Aorta (tissue), 5 donors: ENCODE measurements at regions not wholly inside any gene's neighbourhood (a gene's known extent, or its start where the extent isn't known, plus 50 kb on each side); places are given as distances from the start of the nearest gene placed in this dataset.
"Not testable (repeated sequence)": the region's sequence is repeated elsewhere in the genome, so short reads cannot be mapped to it uniquely, and the experiment has no call there.

Experiments
- ATAC-seq: fragments of 200-7000 bp; cut with Tn5 transposase; one replicate; pipeline ENCODE4 v1.9.1; 2022; ENCODE audit warnings: moderate library complexity; ENCODE audit not compliant: low FRiP score
- DNase-seq, 2 donors: peaks; one replicate each; pipeline ENCODE4 v3.0.0-alpha.2; 2020
- H3K27ac ChIP-seq, 2 donors: one replicate each; pipeline ENCODE4 v1.5.1; 2013; ENCODE audit warnings: low read length in 2 of 2, mild to moderate bottlenecking in 2 of 2, moderate library complexity in 2 of 2, control low read depth in 1 of 2, inconsistent platforms in 1 of 2, low read depth in 1 of 2
- H3K27me3 ChIP-seq, 2 donors: one replicate each; pipeline ENCODE4 v1.6.1; 2013; ENCODE audit warnings: control low read depth in 1 of 2, low read length in 1 of 2, mild to moderate bottlenecking in 1 of 2, moderate library complexity in 1 of 2; ENCODE audit not compliant: insufficient read depth in 2 of 2, control insufficient read depth in 1 of 2
- H3K36me3 ChIP-seq, 2 donors: one replicate each; pipeline ENCODE4 v1.6.1; 2013; ENCODE audit warnings: control low read depth in 1 of 2, low read length in 1 of 2, mild to moderate bottlenecking in 1 of 2; ENCODE audit not compliant: insufficient read depth in 2 of 2, control insufficient read depth in 1 of 2
- H3K4me1 ChIP-seq, 2 donors: one replicate each; pipeline ENCODE4 v1.6.1; 2013; ENCODE audit warnings: low read length in 2 of 2, control low read depth in 1 of 2, mild to moderate bottlenecking in 1 of 2, moderate library complexity in 1 of 2; ENCODE audit not compliant: insufficient read depth in 2 of 2, control insufficient read depth in 1 of 2
- H3K4me3 ChIP-seq, 2 donors: one replicate each; pipeline ENCODE4 v1.5.1; 2013; ENCODE audit warnings: low read length in 2 of 2, control low read depth in 1 of 2, mild to moderate bottlenecking in 1 of 2
- H3K9me3 ChIP-seq: one replicate; pipeline ENCODE4 v1.6.1; 2013; ENCODE audit warnings: mild to moderate bottlenecking, low read length; ENCODE audit not compliant: control insufficient read depth
- WGBS, 2 donors: extraction: QIAGEN DNeasy Blood & Tissue Kit; methylation state at CpG; one replicate each; pipeline ENCODE4 v1.1.7; 2013; 5-methylcytosine and 5-hydroxymethylcytosine counted together
- intact Hi-C, 2 donors: fragments of 100-400 bp; cut with DNase I; formaldehyde crosslinking; loops; one replicate each; pipeline versions ENCODE4 v1.14.2 to v1.15.0; 2022
- donor health status: healthy with polysubstance abuse.
- donor health status: Bipolar disorder and iron deficiency.
- donor health status: DM: no; HTN: no; CAD: no.
- donor health status: DM: no; HTN: no; CAD: no.
- donor health status: DM: yes; HTN: yes; CAD: no.

DNA sequence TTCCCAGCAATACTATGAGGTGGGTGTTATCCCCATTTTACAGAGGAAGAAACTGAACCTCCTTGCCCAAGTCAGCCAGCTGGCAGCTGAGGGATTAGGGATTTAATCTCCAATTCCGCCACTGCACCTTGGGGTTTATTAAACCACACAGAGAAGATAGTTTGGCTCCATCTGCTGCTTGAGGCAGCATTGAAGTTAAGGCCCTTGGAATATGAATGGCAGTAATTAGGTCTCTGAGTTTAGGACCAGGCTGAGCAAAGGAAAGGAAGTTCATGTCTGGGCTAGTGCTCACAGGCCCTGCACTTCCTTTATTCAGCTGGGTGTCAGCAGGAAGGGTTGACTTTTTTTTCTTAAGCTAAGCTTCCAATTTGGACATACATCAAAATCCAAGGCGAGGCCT, 86.9 kb upstream of the GDNF start:
- Histone ChIP-seq H3K4me1 (no peaks in the 10 kb centered on the region), H3K9me3 (no peaks in the 10 kb centered on the region), H3K27me3 (peaks cover 0 to 2% of the 10 kb centered on the region in 2 donors), H3K4me3 (no peak overlapping the region), H3K36me3 (no peaks in the 10 kb centered on the region), H3K27ac (no peak overlapping the region)
- 84 to 96% methylated on average over 2 of the region's 2 CpGs for WGBS, 2 donors
- intact Hi-C loops, result no loop called here
- no peak for DNase-seq
- no peak for ATAC-seq

DNA sequence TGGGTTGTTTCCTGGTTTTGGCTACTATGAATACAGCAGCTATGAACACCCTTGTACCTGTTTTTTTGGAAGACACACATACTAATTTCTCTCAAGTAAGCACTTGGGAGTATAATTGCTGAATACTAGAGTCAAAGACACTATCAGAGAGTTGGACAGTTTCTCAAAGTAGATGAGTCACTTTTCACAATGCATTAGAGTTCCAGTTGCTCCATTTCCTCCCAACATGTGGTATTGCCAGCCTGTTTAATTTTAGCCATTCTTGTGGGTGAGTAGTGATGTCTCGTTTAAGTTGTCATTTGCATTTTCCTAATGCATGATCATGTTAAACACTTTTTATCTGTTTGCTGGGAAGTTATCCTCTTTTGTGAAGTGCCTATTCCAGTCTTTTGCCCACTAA, 81.6 kb upstream of the GDNF start:
- Histone ChIP-seq H3K27ac (no peak overlapping the region), H3K36me3 (no peaks in the 10 kb centered on the region), H3K4me1 (no peaks in the 10 kb centered on the region), H3K27me3 (peaks cover 0 to 4% of the 10 kb centered on the region in 2 donors), H3K4me3 (no peak overlapping the region), H3K9me3 (peaks cover 1% of the 10 kb centered on the region)
- ATAC-seq, result no peak
- 79 to 91% methylated on average over 1 of the region's 1 CpG for WGBS, 2 donors
- DNase-seq, result no peak
- intact Hi-C loops, result no loop called here

DNA sequence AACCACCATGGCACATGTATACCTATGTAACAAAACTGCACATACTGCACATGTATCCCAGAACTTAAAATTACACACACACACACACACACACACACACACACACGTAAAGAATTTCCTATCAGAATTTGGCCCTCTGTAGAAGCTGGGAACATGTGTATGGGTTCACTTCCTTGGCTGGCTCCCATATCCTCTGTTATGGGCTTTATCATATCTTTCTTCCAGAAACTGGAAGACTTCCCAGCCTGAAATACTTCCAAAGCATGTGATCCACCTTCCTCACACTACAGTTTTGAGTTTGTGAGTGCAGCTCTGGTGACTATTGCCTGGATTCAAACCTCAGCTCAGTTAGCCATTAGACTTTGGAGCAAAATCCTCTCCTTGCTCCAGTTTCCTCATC, 78.6 kb upstream of the GDNF start:
- intact Hi-C loops, result no loop called here
- WGBS, 2 donors, result 4 to 5% methylated on average over 1 of the region's 1 CpG
- DNase-seq, result no peak

DNA sequence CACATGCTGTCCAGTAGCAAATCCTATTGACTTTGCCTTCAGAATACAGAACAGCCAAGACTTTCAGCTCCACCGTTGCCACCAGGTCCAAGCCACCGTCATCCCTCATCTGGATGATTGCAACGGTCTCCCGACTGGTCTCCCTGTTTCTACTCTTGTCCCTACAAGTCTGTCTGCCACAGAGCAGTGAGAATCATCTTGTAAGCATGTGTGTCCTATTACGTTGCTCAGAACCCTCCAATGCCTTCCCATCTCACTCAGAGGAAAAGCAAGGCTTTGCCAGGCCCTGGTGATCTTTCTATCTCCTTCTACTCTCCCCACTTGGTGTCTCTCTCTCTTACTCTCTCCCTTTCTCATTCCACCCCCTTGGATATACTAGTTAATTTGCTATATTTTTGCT, 76.7 kb upstream of the GDNF start:
- intact Hi-C loops, result no loop called here
- no peaks in the 10 kb centered on the region for H3K4me1 ChIP-seq
- WGBS, 2 donors, result 86 to 90% methylated on average over 5 of the region's 5 CpGs
- ATAC-seq, result no peak
- no peaks in the 10 kb centered on the region for H3K36me3 ChIP-seq
- no peak overlapping the region for H3K4me3 ChIP-seq
- peaks cover 1% of the 10 kb centered on the region for H3K9me3 ChIP-seq
- no peak overlapping the region for H3K27ac ChIP-seq
- no peak for DNase-seq
- H3K27me3 ChIP-seq, result peaks cover 0 to 2% of the 10 kb centered on the region in 2 donors

More for the DNA sequence above, 78.6 kb upstream of the GDNF start:
- H3K9me3 ChIP-seq, result peaks cover 1% of the 10 kb centered on the region
- no peaks in the 10 kb centered on the region for H3K36me3 ChIP-seq
- peaks cover 0 to 2% of the 10 kb centered on the region in 2 donors for H3K27me3 ChIP-seq
- H3K4me3 ChIP-seq, result no peak overlapping the region
- ATAC-seq, result no peak
- no peaks in the 10 kb centered on the region for H3K4me1 ChIP-seq
- H3K27ac ChIP-seq, result no peak overlapping the region

DNA sequence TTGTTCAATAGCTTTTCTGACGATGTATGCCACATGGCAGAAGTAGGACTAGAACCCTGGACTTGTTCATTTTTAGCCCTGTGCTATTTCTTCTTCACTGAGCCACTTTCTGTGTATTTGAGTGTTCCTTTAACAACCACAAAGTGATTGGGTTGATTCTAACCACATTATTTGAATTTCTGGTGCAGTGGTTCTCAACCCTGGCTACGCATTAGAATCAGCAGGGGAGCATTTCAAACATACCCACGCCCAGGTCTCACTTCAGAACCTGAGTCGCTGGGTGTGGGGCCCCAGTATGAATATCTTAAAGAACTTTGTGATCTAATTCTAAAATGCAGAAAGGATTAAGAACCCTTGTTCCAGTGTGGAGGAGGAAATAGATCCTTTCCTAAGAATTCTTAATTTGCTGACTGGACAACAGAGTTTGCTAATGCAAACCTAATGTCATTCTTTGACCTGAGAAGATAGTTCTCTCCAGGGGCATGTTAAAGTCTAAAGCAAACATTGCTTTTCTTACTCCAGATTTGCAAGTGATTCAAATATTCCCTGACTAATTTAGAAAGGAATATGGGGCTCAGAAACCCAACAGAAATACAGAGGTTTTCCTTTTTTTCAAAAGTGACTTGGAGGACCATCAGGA, 75.4 kb upstream of the GDNF start:
- H3K4me3 ChIP-seq, result no peak overlapping the region
- DNase-seq, result no peak
- no peak overlapping the region for H3K27ac ChIP-seq
- no peak for ATAC-seq
- no peaks in the 10 kb centered on the region for H3K36me3 ChIP-seq
- H3K4me1 ChIP-seq, result no peaks in the 10 kb centered on the region
- H3K27me3 ChIP-seq, result peaks cover 0 to 2% of the 10 kb centered on the region in 2 donors
- 83 to 86% methylated on average over 4 of the region's 4 CpGs for WGBS, 2 donors
- peaks cover 1% of the 10 kb centered on the region for H3K9me3 ChIP-seq
- intact Hi-C loops, result no loop called here

DNA sequence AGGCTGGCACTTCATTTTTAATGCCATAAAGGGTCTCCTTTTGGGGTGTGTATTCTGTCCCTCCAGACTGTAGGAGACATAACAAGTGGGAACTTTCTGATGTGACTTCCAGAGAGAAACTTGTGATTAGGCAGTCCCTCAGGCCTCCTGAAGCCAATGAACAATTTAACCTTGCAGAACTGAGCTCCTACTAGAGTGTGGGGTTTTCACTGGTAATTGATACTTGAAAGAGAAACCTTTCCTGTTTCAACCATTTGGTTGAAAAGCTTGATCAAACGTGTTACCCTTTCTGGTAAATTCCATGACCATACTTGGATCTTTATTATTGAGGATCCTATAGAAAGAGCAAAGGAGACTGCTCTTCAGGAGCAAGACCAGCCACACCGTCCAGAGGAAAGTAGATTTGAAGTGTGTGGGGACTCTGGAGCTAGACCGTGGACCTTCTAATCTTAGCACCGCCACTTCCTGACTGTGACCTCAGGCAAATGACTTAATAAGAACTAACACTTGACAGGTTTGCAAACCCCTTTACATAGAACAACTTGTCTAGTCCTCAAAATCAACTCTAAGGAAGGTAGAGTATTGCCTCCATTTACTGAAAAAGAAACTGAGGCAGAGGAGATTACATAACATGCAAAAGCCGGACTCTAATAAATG, 69.9 kb upstream of the GDNF start:
- H3K4me3 ChIP-seq, DNase-seq, H3K4me1 ChIP-seq, ATAC-seq, intact Hi-C loops, H3K36me3 ChIP-seq, H3K9me3 ChIP-seq, H3K27me3 ChIP-seq, H3K27ac ChIP-seq: not testable (repeated sequence)
- 43 to 49% methylated on average over 4 of the region's 5 CpGs for WGBS, 2 donors

DNA sequence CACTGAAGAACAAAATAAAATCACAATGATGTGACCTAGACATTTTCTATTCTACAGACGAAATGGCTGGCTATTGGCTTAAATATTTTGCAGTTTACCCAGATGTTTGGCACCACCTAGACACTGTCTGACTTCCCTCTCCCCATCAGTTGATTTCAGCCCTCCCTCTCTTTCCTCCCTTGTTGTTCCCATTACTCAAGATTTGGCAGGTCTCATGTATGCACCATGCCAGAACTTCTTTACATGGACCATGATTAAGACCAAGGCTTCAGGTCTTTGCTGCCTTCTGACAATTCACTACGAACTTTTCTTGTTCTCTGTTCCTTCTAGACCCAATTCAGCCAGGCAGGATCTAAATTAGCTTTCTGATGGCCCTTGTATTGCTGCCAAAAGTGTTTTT, 66.6 kb upstream of the GDNF start:
- intact Hi-C loops, result no loop called here
- H3K36me3 ChIP-seq, result no peaks in the 10 kb centered on the region
- ATAC-seq (no peak), DNase-seq (no peak)
- no peaks in the 10 kb centered on the region for H3K27me3 ChIP-seq
- H3K9me3 ChIP-seq, result no peaks in the 10 kb centered on the region
- H3K4me1 ChIP-seq, result no peaks in the 10 kb centered on the region
- H3K4me3 ChIP-seq, result no peak overlapping the region
- no peak overlapping the region for H3K27ac ChIP-seq
- WGBS, 2 donors, result 36 to 51% methylated on average over 2 of the region's 2 CpGs

DNA sequence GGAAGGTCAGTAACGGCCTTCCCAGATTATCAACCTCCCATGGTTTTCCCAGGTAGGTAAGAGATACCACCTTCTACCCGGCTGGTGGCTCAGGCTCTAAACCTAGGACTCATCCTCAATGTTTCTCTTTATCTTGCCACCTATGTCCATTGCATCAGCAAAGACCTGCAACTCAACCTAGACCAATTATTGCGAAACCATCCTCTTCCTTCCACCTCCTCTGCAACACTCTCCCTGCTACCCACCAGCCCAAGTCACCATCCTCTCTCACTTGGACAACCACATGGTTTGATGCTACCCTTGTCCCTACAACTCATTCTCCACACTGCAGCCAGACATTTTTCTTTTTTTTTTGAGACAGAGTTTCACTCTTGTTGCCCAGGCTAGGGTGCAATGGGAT, 65.4 kb upstream of the GDNF start:
- Histone ChIP-seq H3K9me3 (no peaks in the 10 kb centered on the region), H3K27me3 (no peaks in the 10 kb centered on the region), H3K4me1 (peaks cover 0 to 2% of the 10 kb centered on the region in 2 donors), H3K27ac (no peak overlapping the region), H3K4me3 (no peak overlapping the region), H3K36me3 (no peaks in the 10 kb centered on the region)
- intact Hi-C loops, result no loop called here
- no peak for ATAC-seq
- DNase-seq, result no peak
- 78 to 95% methylated on average over 3 of the region's 3 CpGs for WGBS, 2 donors

DNA sequence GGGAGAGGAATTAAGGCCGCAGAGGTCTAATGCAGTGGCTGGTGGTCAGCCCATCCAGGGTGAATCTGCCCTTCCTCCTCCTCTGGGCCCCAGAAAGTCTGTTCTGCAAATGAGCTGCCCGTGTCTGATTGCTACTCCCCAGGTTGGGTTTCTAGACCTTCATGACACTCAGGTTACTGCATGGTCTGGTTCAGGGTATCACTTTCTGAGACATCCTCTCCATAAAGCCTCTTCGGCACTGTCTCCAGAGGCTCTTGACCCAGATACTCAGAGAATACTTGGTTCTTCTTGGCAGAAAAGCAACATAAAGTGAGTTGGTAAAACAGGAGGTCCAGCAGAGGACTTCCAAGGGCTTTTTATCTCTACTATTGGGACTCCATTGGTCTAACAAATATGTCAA, 62.5 kb upstream of the GDNF start:
- no peak overlapping the region for H3K27ac ChIP-seq
- WGBS, 2 donors, result 87 to 95% methylated on average over 3 of the region's 3 CpGs
- no peak overlapping the region for H3K4me3 ChIP-seq
- DNase-seq (no peak), ATAC-seq (no peak)
- intact Hi-C loops, result no loop called here
- H3K27me3 ChIP-seq, result no peaks in the 10 kb centered on the region
- H3K36me3 ChIP-seq, result no peaks in the 10 kb centered on the region
- peaks cover 0 to 2% of the 10 kb centered on the region in 2 donors for H3K4me1 ChIP-seq
- H3K9me3 ChIP-seq, result no peaks in the 10 kb centered on the region
